Effector CD4-positive, alpha-beta T cell (primary cell): ENCODE measurements at regions not wholly inside any gene's neighbourhood (a gene's known extent, or its start where the extent isn't known, plus 50 kb on each side); places are given as distances from the start of the nearest gene placed in this dataset.

Experiments used
- DNase-seq: peaks from one replicate; pipeline ENCODE4 v3.0.0-alpha.2; 2020

DNA sequence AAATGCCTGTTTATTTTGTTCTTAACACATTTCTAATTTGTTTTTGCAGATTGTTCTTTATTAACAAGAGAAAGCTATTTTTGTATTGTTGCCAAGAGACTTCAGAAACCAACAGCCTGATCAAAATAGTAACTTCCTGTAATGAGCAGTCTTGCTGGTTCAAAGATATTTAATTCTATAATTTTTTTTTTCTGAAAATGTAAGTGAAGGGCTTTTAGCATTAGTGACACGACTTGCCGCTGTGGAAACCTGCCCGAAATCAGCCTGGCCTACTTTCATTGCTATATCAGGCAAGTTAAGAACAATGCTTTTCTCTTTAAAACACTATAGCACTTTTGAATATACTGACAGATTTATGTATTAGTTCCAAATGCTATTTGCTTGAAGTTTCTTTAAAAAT, 374.3 kb downstream of the EFNB2 start:
- no peak for DNase-seq

DNA sequence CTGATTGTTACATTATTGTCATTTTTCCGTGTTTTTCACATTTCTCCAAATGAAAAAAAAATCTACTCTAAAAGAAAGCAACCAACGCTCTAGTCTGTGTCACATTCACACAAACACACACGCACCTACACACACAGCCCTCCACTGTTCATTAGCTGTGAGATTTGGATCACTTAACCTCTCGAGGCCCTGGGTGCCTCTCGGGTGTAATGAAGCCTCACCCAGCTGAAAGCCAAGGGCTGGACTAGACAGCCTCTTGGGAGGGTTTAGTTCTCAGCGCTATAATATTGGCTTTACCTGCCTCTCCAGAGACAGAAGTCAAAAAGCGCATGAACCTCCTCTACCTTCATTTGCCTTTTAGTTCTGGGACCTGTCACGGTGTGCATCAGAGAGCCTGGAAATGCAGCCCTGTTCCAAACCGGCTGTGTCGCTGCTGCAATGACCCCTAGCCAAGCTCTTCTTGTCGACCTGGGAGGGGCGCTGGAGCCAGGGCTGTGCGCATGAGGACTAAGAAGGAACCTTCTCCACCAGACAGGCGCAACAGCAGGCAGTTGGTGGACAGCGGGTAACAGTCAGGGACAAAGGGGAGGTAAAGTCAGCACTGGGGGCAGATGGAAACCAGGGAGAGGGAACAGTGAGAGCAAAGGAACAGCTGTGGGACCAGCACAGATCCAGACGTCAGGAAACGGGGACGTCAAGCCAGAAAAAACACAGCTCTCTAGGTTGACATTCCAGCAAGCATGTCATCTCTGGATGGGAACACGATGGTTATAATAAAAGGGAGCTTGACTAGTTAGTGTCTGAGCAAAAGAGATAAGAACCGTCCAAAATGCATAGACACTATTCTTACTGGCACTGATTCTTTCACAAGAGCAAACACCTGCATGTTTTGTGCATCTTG, 375.9 kb downstream of the EFNB2 start:
- no peak for DNase-seq

DNA sequence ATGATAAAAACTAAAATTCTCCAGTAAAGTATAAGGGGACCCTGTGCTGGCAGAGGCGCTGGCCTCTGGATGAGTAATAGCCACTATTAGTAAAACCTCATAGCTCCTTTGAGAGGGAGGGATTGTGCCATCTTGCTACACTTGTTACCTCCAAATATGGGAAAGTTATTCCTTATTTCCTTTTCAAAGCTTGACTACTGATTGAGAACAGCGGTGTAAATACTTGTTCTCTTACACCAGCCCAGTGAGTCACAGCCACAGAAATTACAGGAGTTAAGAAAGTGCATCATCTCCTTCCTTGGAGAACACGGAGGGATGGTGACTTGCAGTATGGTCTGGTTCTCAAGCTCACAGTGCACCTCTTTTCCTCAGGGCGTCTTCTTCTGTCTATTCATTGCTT, 379.0 kb downstream of the EFNB2 start:
- DNase-seq, result no peak

DNA sequence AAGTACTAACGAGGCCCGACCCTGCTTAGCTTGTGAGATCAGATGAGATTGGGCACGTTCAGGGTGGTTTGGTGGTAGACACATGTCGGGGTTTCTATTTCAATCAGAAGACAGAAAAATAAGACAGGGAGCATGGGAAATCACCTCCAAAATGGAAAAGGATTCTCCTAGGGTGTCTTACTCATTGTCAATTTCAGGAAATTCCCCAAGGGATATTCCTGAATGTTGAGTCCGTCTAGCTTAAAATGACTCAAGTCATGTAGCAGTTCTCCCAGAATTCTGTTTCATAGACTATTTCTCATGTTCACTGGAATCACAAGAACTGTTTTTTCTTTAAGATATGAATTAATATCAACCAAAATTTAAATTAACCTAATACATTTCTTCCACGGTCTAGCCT, 380.1 kb downstream of the EFNB2 start:
- DNase-seq, result no peak

DNA sequence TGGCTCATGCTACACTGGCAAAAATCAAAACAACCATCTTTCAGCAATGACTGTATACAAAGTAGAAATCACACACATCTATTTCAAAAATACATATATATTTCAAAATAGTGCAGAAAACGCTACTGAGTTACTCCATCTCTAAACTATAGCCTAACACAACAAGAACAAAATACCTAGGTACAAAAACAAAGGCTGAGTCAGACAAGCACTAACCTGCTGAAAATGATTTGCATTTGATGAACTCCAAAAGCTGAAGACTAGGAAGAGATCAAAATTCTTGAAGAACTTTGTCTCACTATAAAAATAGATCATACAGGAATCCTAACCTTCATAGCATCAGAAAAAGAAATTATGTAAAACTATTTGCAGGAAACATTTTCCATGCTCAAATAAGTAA, 381.6 kb downstream of the EFNB2 start:
- no peak for DNase-seq

DNA sequence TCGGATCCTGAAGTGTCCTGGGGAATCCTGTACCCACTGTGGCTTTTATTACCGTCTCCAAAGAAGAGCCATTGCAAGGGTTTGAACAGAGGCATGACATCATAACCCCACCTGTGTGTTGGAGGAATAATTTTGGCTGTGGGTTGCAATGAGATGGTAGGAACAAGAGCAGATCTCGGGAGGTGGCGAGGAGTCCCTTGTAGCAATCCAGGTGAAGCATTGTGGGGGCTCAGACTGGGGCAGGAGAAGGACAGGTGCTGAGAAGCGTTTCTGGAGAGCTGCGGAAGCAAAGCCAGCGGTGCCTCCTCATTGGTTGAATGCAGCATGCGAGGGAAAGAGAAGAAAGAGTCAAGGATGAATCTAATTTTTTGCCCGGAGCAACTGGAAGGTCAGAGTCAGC, 382.4 kb downstream of the EFNB2 start:
- DNase-seq, result no peak

DNA sequence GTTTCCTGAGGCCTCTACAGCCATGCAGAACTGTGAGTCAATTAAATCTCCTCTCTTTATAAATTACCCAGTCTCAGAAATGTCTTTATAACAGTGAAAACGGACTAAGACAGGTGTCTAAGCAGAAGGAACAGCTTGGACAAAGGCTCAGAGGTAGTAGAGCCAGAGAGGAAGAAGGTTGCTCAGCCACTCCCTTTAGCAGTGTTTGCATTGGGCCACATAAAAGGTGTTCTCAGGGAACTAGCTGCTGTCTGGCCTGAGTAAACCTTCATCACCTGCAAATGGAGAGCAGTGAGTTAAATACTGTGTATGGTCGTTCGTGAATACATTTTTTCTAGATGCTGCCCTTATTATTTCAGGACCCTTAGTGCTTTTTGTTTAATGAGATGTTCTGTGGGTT, 383.4 kb downstream of the EFNB2 start:
- no peak for DNase-seq

DNA sequence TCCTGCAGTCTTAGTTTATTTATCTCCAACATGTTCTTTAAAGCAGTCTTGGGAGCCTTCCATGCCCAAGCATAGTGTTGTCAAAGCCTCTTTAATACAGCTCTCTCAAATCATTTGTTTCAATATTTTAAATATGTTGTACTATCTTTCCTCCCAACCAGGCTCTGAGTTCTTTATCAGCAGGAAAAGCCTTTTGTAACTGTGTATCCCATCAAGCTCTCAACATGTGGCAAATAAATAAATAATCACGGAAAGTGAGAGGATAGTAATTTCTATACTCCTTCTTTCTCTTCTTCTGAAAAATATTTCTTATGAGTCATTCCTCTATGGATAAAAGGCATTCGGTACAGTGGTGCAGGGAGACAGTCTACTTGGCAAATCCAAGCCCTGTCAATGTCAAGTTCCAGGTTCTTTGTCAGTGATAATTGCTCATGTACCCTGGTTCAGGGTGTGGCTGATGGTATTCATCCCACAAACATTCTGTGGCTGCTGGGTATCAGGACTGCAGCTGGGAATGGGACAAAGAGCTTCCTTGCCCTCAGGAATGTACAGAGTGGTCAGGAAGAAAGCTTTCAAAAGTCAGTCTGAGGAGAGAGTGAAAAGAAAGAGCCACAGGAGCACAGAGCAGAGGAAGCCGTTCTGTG, 384.3 kb downstream of the EFNB2 start:
- DNase-seq, result no peak

DNA sequence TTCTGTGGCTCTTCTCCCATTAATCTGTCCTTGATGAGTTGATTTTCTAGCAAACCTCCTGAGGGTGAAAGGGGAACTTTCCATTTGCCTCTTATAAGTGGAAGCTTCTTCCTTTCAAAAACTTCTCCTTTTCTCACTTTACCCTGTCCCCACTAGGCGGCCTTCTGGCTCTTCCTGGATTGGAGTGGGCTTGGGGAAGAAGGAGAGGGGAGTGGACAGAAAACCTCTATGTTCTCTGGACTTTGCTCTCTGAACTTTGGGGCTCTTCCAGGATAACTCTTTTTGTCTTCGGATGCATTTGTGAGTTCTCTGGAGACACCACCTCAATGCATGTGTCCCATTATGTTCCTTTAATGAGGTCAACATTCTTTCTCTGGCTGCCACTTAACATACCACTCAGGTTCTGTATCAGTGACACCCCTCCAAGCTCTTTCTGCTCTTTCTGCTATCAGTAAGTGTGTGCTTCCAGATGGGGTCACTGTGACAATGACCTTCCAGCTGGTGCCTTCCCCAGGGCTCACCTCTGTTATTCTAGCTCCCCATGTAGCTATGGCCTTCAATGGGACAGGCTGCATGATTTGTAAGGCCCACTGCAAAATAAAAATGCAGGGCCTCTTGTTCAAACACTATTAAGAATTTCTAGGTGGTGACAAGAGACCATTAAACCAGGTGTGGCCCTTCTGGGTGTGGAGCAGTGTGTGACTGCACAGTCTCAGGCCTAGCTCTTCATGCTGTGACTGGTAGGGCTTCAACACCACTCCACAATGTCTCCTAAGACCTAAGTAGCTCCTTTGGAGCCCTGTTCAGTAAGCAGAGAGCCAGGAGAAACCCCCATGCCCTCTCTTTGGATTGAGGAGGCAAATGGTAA, 389.2 kb downstream of the EFNB2 start:
- no peak for DNase-seq

DNA sequence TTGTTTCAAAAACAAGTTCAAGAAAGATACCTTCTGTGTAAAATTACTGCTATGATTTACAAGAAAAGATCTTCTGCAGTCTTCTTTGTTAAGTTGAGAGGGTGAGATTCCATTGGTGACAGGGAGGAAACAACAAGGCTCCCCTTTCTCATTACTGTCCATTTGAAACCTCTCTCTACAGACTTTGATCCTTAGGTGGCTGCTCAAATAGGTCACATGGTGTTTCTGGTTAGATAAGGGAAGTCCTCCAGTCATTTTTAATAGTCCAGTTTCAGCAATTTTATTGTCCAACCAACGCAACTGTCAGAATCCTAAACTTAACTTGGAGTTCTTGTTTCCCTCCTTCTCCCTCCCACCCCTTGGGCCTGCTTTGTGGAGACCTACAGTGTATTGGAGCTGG, 390.4 kb downstream of the EFNB2 start:
- DNase-seq, result no peak

DNA sequence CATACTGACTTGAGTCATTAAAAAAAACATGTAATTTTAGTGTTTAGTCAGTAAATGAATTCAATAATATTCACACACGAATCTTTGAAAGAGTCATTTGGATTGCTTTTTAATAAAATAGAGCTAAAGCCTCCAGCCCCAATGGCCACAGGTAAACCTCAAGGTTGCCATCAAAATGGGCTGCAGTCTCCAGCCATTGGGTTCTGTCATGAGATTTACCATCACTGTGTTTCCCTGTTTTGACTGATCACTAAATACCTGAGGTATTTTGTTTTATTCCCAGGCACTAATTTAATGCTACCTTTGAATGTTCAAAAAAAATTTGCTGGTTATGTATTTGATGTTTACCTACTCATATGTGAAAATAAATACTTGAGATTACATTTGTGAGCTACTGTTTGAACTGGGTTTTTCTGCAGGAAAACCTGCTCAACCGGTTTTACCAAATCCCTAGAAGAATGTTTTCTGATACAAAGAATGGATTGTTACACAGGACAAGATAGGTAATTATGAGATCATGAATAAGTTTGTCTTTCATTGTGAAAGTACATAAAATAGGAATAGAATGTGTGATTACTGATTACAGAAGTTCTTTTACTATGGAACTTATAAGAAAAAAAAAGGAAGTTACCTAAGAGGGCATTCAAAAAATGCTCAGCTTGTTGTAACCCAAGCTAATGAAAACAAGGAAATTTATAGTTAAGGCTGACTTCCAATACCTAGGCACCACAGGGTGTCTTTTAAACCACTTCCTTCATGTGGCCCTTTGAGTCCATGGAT, 391.3 kb downstream of the EFNB2 start:
- DNase-seq, result no peak

DNA sequence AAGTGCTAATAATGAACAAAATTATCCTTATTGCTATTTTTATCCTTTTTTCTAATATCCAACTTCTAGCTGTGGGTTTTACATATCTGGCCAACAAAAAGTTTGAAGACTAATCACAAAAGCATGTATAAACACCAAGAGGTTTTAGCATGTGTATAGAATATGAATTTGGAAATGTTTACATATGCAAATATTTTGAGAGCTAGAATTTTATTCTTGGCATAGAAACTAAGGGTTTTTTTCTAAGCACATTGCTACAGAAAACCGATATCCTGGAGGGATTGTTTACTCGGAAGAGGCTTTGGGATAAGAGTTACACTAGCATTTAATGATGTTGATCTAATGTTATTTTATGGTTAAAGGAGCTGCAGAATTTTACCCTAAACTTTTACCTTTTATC, 392.1 kb downstream of the EFNB2 start:
- no peak for DNase-seq

DNA sequence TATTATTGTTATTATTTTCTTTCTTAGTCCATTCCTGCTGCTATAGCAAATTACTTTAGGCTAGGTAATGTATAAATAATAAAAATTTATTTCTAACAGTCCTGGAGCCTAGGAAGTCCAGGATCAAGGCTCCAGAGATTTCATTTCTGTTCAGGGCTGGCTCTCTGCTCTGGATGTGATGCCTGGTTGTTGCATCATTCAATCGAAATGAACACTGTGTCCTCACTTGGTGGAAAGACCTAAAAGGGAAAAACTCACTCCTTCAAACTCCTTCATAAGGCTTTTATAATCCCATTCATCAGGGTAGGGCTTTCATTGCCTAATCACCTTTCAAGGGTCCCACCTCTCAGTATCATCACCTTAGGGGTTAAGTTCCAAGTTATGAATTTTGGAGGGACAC, 395.0 kb downstream of the EFNB2 start:
- DNase-seq, result no peak

DNA sequence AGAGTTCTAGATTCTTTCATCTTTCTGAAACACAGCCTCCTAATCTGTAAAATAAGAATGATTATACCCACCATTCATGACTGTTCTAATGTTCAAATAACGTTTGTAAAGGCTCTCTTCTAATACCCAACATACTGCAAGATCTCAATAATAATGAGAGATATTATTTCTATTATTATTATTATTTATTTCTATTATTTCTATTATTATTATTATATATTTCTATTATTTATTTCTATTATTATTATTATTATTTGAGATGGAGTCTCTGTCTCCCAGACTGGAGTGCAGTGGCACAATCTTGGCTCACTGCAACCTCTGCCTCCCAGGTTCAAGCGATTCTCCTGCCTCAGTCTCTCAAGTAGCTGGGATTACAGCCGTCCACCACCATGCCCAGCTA, 395.5 kb downstream of the EFNB2 start:
- no peak for DNase-seq

DNA sequence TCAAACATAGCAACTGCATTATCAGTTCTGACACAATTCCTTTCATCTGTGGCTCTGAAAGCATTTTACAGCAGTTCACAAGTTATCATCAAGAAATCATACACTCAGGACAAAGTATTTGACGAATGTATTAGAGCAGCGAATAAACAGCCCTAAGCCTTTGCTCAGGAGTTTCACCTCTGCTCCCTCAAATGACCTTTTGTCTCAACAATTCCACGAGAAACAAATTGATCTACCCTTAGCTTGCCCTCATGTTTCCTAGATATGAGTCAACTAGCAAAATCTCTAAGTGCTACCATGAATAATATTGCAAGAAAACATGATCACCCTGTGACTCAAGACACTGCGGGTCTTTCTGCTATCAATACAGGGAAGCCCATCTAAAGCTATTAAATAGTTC, 396.1 kb downstream of the EFNB2 start:
- no peak for DNase-seq

DNA sequence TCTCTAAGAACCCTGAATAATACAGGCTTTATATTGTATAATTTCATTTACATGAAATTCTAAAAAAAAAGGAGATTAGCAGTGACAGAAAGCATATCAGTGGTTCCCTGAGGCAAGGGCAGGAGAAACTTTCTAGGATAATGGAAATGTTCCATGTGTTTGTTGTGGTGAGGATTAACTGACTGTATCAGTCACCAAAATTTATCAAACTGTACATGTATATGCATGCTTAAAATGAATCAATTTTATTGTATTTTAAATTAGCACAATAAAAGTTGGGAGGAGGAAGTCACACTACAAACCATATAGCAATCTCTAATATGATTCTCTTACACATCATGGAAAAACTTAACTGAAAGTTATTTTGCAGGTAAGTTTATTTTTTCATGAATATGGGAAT, 396.8 kb downstream of the EFNB2 start:
- no peak for DNase-seq

DNA sequence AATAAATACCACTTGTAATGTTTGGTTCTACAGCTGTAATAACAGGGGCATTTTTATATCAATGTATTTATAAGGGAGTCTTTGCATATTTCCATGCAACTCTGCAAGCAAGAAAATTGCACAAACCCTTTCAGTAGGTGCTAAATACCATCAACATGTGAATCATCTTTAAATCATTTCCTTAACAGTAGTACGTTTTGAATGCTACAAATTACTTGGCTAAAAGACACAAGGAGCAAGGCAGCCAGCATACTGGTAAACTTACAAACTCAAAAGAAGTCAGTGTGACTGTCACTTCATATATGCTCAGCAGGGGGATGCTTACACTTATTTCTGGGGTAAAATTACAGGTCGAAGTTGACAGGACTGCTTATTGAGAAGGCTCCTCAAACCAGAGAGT, 402.4 kb downstream of the EFNB2 start:
- no peak for DNase-seq

DNA sequence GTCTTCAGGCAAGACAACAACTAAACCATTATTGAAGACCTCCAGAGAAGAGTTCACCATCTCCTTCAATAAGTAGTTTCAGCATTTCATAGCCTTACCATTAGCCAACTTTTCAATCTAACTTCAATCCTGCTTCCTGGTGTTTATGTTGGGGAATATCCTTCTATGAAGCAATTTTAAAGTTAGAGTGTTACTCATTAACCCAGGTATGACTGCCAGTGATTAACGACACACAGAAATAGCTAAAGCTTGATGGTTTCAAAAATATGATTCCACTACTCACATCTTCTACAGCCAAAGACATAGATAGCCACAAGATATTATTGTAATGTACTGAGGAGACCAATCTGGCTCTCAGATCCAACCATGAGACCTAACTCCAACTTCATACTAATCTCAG, 403.2 kb downstream of the EFNB2 start:
- no peak for DNase-seq

DNA sequence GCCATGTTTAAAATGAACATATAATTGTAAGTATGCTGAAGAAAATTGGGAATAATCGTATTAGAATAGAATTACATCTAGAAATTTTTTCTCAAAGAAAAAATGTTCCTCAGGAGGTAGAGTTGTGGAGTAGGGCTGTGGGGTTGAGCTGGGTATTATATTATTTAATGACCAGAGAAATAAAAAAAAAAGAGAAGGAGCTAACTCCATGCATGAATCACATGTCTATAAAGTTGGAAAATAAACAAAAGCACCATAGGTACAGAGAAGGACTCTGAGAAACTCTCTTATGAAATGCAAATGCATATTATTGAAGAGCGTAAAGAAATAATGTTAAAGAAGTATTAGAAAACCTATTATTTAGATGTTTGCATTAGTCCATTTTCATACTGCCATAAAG, 405.5 kb downstream of the EFNB2 start:
- DNase-seq, result no peak

DNA sequence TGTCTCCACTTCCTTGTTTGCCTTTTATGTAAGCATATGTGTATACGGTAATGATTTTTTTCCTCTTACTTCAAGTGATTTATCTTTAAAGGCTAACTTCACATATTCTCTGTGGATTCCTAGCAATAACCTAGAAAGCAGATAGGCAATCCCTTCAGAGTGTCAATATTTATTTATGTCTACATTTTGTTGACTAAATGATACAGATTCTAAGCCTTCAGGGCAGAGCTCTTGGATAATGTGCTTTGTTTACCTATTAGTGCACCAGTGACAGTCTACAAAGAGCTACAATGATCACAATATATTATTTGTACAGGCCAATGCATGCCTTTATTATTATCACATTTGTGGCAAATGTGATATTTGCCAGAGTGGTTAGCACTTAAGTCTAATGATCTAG, 406.2 kb downstream of the EFNB2 start:
- DNase-seq, result no peak

DNA sequence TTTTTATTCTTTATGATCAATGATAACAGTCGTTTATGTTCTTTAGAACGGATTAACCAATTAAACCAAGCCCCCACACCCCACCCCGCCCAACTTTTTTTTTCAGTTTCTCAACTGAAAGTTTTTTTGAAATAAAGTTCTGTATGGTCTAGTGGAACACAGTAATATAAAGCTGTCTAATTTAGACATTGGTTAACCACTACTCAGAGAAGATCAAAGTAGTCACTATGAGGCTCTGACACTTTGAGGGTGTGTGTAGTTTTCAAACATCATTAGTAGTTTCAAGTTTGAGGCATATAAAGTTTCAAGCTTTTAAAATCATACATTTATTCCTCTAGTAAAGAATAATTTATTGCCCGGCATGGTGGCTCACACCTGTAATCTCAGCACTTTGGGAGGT, 413.2 kb downstream of the EFNB2 start:
- no peak for DNase-seq

DNA sequence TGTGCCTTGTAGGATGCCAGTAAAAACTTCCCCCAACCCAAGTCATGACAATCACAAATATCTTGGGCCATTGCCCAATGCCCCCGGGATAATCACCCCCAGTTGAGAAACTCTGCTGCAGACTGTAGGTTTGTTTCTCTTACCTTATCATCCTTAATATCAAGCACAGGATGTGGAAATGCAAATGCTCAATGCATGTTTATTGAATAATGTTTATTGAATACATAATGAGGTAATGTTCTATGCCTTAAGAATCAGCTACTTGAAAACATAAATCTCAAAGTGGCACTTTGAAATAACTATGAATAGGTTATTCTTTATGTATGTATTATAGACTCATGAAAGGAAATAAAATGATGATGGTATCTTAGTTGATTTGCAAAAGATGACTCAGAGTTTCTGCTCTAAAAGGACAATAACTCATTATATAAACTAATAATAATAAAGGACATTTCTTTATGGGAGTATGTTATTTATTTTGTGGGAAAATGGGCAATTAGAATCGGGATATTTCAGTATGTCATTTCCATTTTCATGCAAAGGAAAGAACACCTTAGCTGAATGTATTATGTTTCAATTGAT, 414.2 kb downstream of the EFNB2 start:
- no peak for DNase-seq
